SK-N-SH (cell line): ENCODE measurements at regions not wholly inside any gene's neighbourhood (a gene's known extent, or its start where the extent isn't known, plus 50 kb on each side); places are given as distances from the start of the nearest gene placed in this dataset.

Source experiments
- CTCF ChIA-PET: fragments of 300-600, 350-600 bp; formaldehyde crosslinking; extraction: SDS; loops from one replicate; lab custom pipeline; 2021; lab: Yijun Ruan, JAX
- POLR2A ChIA-PET: fragments of 350-600 bp; sonication (Branson Sonifier 250); formaldehyde crosslinking; extraction: SDS; loops from one replicate; lab custom pipeline; 2020; ENCODE audit warnings: antibody characterized with exemption, inconsistent platforms; lab: Yijun Ruan, JAX
- DNase-seq: peaks from one replicate; pipeline ENCODE4 v3.0.0; 2012
- H2AFZ ChIP-seq: fragments of 200-600 bp; sonication (generic); 2 replicates; pipeline ENCODE4 v1.8.1; 2016; ENCODE audit warnings: antibody characterized with exemption, mild to moderate bottlenecking, low read depth
- H3F3A ChIP-seq: fragments of 200-600 bp; sonication (generic); replicated peaks from 2 replicates; pipeline ENCODE3; 2016; ENCODE audit warnings: antibody characterized with exemption, mild to moderate bottlenecking; ENCODE audit not compliant: insufficient read depth
- H3K27ac ChIP-seq, 2 experiments: fragments of 200-500 bp in 1 of 2; fragments of 200-600 bp in 1 of 2; sonication (Bioruptor generic) in 1 of 2; sonication (generic), shearing (Covaris generic) in 1 of 2; 2 replicates each; pipeline versions ENCODE4 v1.5.1 to v1.6.1; 2014 to 2016; ENCODE audit warnings: low read depth in 2 of 2, inconsistent platforms in 1 of 2, low read length in 1 of 2, mild to moderate bottlenecking in 1 of 2, mixed read lengths in 1 of 2
- H3K27me3 ChIP-seq: fragments of 200-600 bp; sonication (generic), shearing (Covaris generic); 2 replicates; pipeline ENCODE4 v1.6.1; 2016; ENCODE audit warnings: mixed run types; ENCODE audit not compliant: insufficient read depth
- H3K36me3 ChIP-seq, 2 experiments: fragments of 200-500 bp in 1 of 2; fragments of 200-600 bp in 1 of 2; sonication (Bioruptor generic) in 1 of 2; sonication (generic) in 1 of 2; replicated peaks in 1 of 2; 2 replicates each; pipeline versions ENCODE3 to v1.5.1; 2014 to 2016; ENCODE audit warnings: low read length in 1 of 2, mild to moderate bottlenecking in 1 of 2; ENCODE audit not compliant: insufficient read depth in 2 of 2, control insufficient read depth in 1 of 2
- H3K4me1 ChIP-seq, 2 experiments: fragments of 200-500 bp in 1 of 2; fragments of 200-600 bp in 1 of 2; sonication (Bioruptor generic) in 1 of 2; sonication (generic), shearing (Covaris generic) in 1 of 2; 2 replicates each; pipeline versions ENCODE4 v1.5.1 to v1.6.1; 2014 to 2016; ENCODE audit warnings: low read depth in 1 of 2, low read length in 1 of 2, mixed run types in 1 of 2; ENCODE audit not compliant: insufficient read depth in 2 of 2, control insufficient read depth in 1 of 2
- H3K4me2 ChIP-seq: fragments of 200-600 bp; sonication (generic), shearing (Covaris generic); 2 replicates; pipeline ENCODE4 v1.6.1; 2017; ENCODE audit warnings: mixed run types
- H3K4me3 ChIP-seq, 2 experiments: fragments of 200-500 bp in 1 of 2; fragments of 200-600 bp in 1 of 2; sonication (Bioruptor generic) in 1 of 2; sonication (generic), shearing (Covaris generic) in 1 of 2; 2 replicates each; pipeline versions ENCODE4 v1.5.1 to v1.8.1; 2014 to 2016; ENCODE audit warnings: low read depth in 2 of 2, inconsistent platforms in 1 of 2, low read length in 1 of 2, mild to moderate bottlenecking in 1 of 2, mixed read lengths in 1 of 2, moderate library complexity in 1 of 2
- H3K79me2 ChIP-seq: fragments of 200-600 bp; sonication (generic); 2 replicates; pipeline ENCODE4 v1.8.1; 2017; ENCODE audit warnings: mild to moderate bottlenecking; ENCODE audit not compliant: insufficient read depth
- H3K9ac ChIP-seq: fragments of 200-600 bp; sonication (generic); 2 replicates; pipeline ENCODE4 v1.6.1; 2017; ENCODE audit warnings: mixed run types
- H3K9me2 ChIP-seq: fragments of 200-600 bp; sonication (generic); 2 replicates; pipeline ENCODE4 v1.6.1; 2017; ENCODE audit warnings: mixed run types
- H3K9me3 ChIP-seq: fragments of 200-600 bp; sonication (generic); 2 replicates; pipeline ENCODE4 v1.6.1; 2017; ENCODE audit warnings: mixed run types, mild to moderate bottlenecking, moderate library complexity
- H4K20me1 ChIP-seq: fragments of 200-600 bp; sonication (generic); 2 replicates; pipeline ENCODE4 v1.6.1; 2017; ENCODE audit warnings: mild to moderate bottlenecking, mixed run types; ENCODE audit not compliant: insufficient read depth
- EP300 ChIP-seq, 2 experiments: IDR thresholded peaks; 2 replicates each; pipeline versions ENCODE4 v1.4.0 to v1.6.1; 2012; ENCODE audit warnings: borderline replicate concordance in 1 of 2, low read depth in 1 of 2, low read length in 1 of 2
- FOXJ3 ChIP-seq: sonication (generic); formaldehyde crosslinking; IDR thresholded peaks from 2 replicates; pipeline ENCODE4 v1.5.1; 2020; ENCODE audit warnings: mild to moderate bottlenecking, missing genetic modification reagents
- FOXM1 ChIP-seq: IDR thresholded peaks from 2 replicates; pipeline ENCODE4 v1.4.0; 2012; ENCODE audit warnings: low read depth, mild to moderate bottlenecking
- JUND ChIP-seq: IDR thresholded peaks from 2 replicates; pipeline ENCODE4 v1.4.0; 2012
- MXI1 ChIP-seq: IDR thresholded peaks from 2 replicates; pipeline ENCODE4 v1.6.1; 2012; ENCODE audit warnings: mild to moderate bottlenecking, low read depth, low read length, improper control_type of control experiment
- POLR2AphosphoS5 ChIP-seq: IDR thresholded peaks from 2 replicates; pipeline ENCODE4 v1.6.1; 2012; ENCODE audit warnings: low read depth, low read length
- RAD21 ChIP-seq: IDR thresholded peaks from 2 replicates; pipeline ENCODE4 v1.6.1; 2012; ENCODE audit warnings: mild to moderate bottlenecking, low read length
- RFX5 ChIP-seq: IDR thresholded peaks from 2 replicates; pipeline ENCODE4 v1.6.1; 2012; ENCODE audit warnings: mild to moderate bottlenecking, improper control_type of control experiment, low read length
- RXRA ChIP-seq: IDR thresholded peaks from 2 replicates; pipeline ENCODE4 v1.4.0; 2012; ENCODE audit warnings: low read depth, mild to moderate bottlenecking, borderline replicate concordance
- TCF12 ChIP-seq: IDR thresholded peaks from 2 replicates; pipeline ENCODE4 v1.4.0; 2012
- USF2 ChIP-seq: fragments of 150-350 bp; IDR thresholded peaks from 2 replicates; pipeline ENCODE4 v1.6.1; 2017; ENCODE audit warnings: antibody characterized with exemption, low read length, low read depth, borderline replicate concordance
- YY1 ChIP-seq: IDR thresholded peaks from 2 replicates; pipeline ENCODE4 v1.4.0; 2012; ENCODE audit warnings: low read depth, mild to moderate bottlenecking
- ZBTB33 ChIP-seq: IDR thresholded peaks from 2 replicates; pipeline ENCODE4 v1.4.0; 2012; ENCODE audit warnings: low read depth, borderline replicate concordance
- WGBS: methylation state at CpG from one replicate; pipeline ENCODE4 v1.1.6; 2017; ENCODE audit warnings: low lambda C conversion rate; 5-methylcytosine and 5-hydroxymethylcytosine counted together

DNA sequence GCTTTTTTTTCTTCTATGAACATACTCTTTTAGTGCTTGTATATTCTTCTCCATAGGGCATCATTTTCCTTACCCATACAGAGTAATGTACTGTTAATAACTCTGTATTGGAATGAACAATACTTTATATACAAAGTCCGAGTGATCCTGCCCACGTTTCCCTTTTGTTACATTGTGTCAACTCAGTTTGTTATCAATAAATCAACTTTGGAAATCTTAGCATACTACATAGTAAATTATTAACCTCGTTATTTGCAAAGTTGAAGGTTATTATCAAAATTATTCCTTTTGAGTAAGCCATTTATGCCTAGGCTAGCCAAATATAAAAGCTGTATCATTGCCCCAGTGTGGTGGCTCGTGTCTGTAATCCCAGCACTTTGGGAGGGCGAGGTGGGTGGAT is 937.4 kb upstream of the TMPRSS15 start:
- Histone ChIP-seq H3K9me2 (no peaks in the 10 kb centered on the region), H3K9me3 (no peaks in the 10 kb centered on the region), H3K4me1 (no peaks in the 10 kb centered on the region), H3K79me2 (no peaks in the 10 kb centered on the region), H3K27ac (no peak overlapping the region), H3K27me3 (no peaks in the 10 kb centered on the region), H3K4me2 (no peak overlapping the region), H3K4me3 (no peak overlapping the region), H2AFZ (no peak overlapping the region), H3K36me3 (no peaks in the 10 kb centered on the region), H4K20me1 (no peaks in the 10 kb centered on the region), H3K9ac (no peak overlapping the region), H3F3A (no peaks in the 10 kb centered on the region)
- TF ChIP-seq RAD21, result no peak
- TF ChIP-seq TCF12, result no peak
- TF ChIP-seq POLR2AphosphoS5, result no peak
- no peak for TF ChIP-seq EP300 (IDR thresholded peaks at IDR 0.05; ENCODE audit: borderline replicate concordance in 1 of 2, low read depth in 1 of 2, low read length in 1 of 2)
- no peak for TF ChIP-seq FOXJ3
- TF ChIP-seq USF2, result no peak
- no peak for TF ChIP-seq YY1
- TF ChIP-seq JUND, result no peak
- TF ChIP-seq MXI1, result no peak
- TF ChIP-seq RXRA, result no peak
- TF ChIP-seq FOXM1, result no peak
- no peak for TF ChIP-seq RFX5
- ChIA-PET POLR2A (no interaction called here), CTCF (no interaction called here)
- no peak for DNase-seq
- WGBS, result 2% methylated on average over 5 of the region's 5 CpGs

GRCh38 chr21:19343711-19344110 is 940.1 kb upstream of the TMPRSS15 start:
- Histone ChIP-seq H3K9me2 (no peaks in the 10 kb centered on the region), H3K9ac (no peak overlapping the region), H3K27ac (no peak overlapping the region), H3K4me1 (no peaks in the 10 kb centered on the region), H4K20me1 (no peaks in the 10 kb centered on the region), H3K27me3 (no peaks in the 10 kb centered on the region), H3K79me2 (no peaks in the 10 kb centered on the region), H3K4me2 (no peak overlapping the region), H3K4me3 (no peak overlapping the region), H3K36me3 (no peaks in the 10 kb centered on the region), H3F3A (no peaks in the 10 kb centered on the region), H2AFZ (no peak overlapping the region), H3K9me3 (no peaks in the 10 kb centered on the region)
- TF ChIP-seq ZBTB33 (no peak), POLR2AphosphoS5 (no peak)
- no peak for DNase-seq
- POLR2A ChIA-PET, result no interaction called here
- CTCF ChIA-PET, result interaction anchor here (1.3 kb wide), 1 partner anchor 833 kb away, joined by 3 read pairs; no protein-coding TSS in a partner anchor
- 2% methylated on average over 2 of the region's 2 CpGs for WGBS
